T-cell (primary cell): ENCODE measurements at regions not wholly inside any gene's neighbourhood (a gene's known extent, or its start where the extent isn't known, plus 50 kb on each side); places are given as distances from the start of the nearest gene placed in this dataset.
A peak's percentile ranks its signal among the peaks of the same experiment; 100 is the strongest.

Experiments
- ATAC-seq, 4 experiments: fragments of 200-7000 bp in 3 of 4; fragments of 150-1000 bp in 1 of 4; cut with Tn5 transposase; replicated peaks in 1 of 4; 1 replicate in 3 of 4; 2 replicates in 1 of 4; pipeline ENCODE4 v1.10.0; 2021; ENCODE audit warnings: moderate library complexity in 3 of 4, mild to moderate bottlenecking in 2 of 4, moderate number of reproducible peaks in 1 of 4
- CTCF ChIA-PET, 2 donors: fragments of 300-600 bp; sonication (Branson Sonifier 250); formaldehyde crosslinking; loops; one replicate each; lab custom pipeline; 2022; ENCODE audit warnings: antibody characterized with exemption in 2 of 2; lab: Charles Lee
- POLR2A ChIA-PET, 2 donors: fragments of 300-600 bp; sonication (Branson Sonifier 250); formaldehyde crosslinking; loops; one replicate each; lab custom pipeline; 2022; ENCODE audit warnings: antibody characterized with exemption in 2 of 2; lab: Charles Lee
- DNase-seq, 35 experiments: peaks; one replicate each; pipeline versions ENCODE4 v3.0.0 to v3.0.0-alpha.2; 2013 to 2023
- H3K27ac ChIP-seq: one replicate; pipeline ENCODE4 v1.5.1; 2013; ENCODE audit warnings: low read length
- H3K27me3 ChIP-seq, 2 experiments: replicated peaks in 1 of 2; 1 replicate in 1 of 2; 2 replicates in 1 of 2; pipeline versions ENCODE4 v1.6.1 to v1.7.0; 2013; ENCODE audit warnings: low read length in 1 of 2, mixed read lengths in 1 of 2; ENCODE audit not compliant: control insufficient read depth in 2 of 2, insufficient read depth in 2 of 2; ENCODE audit errors: extremely low read depth in 1 of 2
- H3K36me3 ChIP-seq, 2 donors: 1 replicate in 1 of 2; 2 replicates in 1 of 2; pipeline versions ENCODE4 v1.6.1 to v1.7.0; 2013; ENCODE audit warnings: low read length in 1 of 2; ENCODE audit not compliant: control insufficient read depth in 2 of 2, insufficient read depth in 1 of 2; ENCODE audit errors: extremely low read depth in 1 of 2
- H3K4me1 ChIP-seq, 2 experiments: 1 replicate in 1 of 2; 2 replicates in 1 of 2; pipeline versions ENCODE4 v1.6.1 to v1.7.0; 2013; ENCODE audit warnings: low read length in 2 of 2, mixed read lengths in 1 of 2; ENCODE audit not compliant: insufficient read depth in 2 of 2, control insufficient read depth in 1 of 2; ENCODE audit errors: extremely low read depth in 1 of 2
- H3K4me3 ChIP-seq, 2 donors: 1 replicate in 1 of 2; 2 replicates in 1 of 2; pipeline versions ENCODE4 v1.5.1 to v1.7.0; 2013; ENCODE audit warnings: mild to moderate bottlenecking in 2 of 2, low read length in 1 of 2, moderate library complexity in 1 of 2; ENCODE audit not compliant: control insufficient read depth in 1 of 2; ENCODE audit errors: extremely low read depth in 1 of 2
- H3K9me3 ChIP-seq: 2 replicates; pipeline ENCODE4 v1.7.0; 2013
- H3K27ac Mint-ChIP-seq, 2 donors: one replicate each; pipeline ENCODE4 v1.8.0; 2020 to 2021; ENCODE audit warnings: mild to moderate bottlenecking in 2 of 2, mixed read lengths in 2 of 2
- H3K27me3 Mint-ChIP-seq, 2 donors: one replicate each; pipeline ENCODE4 v1.8.0; 2021 to 2022; ENCODE audit warnings: mixed read lengths in 2 of 2
- H3K36me3 Mint-ChIP-seq: one replicate; pipeline ENCODE4 v1.8.0; 2021; ENCODE audit warnings: mixed read lengths
- H3K4me1 Mint-ChIP-seq, 3 donors: one replicate each; pipeline ENCODE4 v1.8.0; 2020 to 2022; ENCODE audit warnings: mixed read lengths in 3 of 3, mild to moderate bottlenecking in 1 of 3
- H3K4me3 Mint-ChIP-seq, 3 donors: one replicate each; pipeline ENCODE4 v1.8.0; 2020 to 2022; ENCODE audit warnings: mild to moderate bottlenecking in 3 of 3, mixed read lengths in 3 of 3, moderate library complexity in 3 of 3
- H3K9me3 Mint-ChIP-seq, 3 donors: one replicate each; pipeline ENCODE4 v1.8.0; 2020 to 2022; ENCODE audit warnings: mixed read lengths in 3 of 3
- WGBS: methylation state at CpG from one replicate; pipeline ENCODE4 v1.1.5; 2013; ENCODE audit warnings: missing lambda C conversion rate; ENCODE audit not compliant: insufficient coverage; 5-methylcytosine and 5-hydroxymethylcytosine counted together

- Mint-ChIP-seq H3K4me1 (peaks cover 0 to 5% (median 0%) of the 10 kb centered on the region in 3 donors), H3K36me3 (no peaks in the 10 kb centered on the region), H3K9me3 (peaks cover 0 to 1% (median 0%) of the 10 kb centered on the region in 3 donors), H3K27me3 (no peaks in the 10 kb centered on the region), H3K27ac (no peak overlapping the region), H3K4me3 (no peak overlapping the region)
- ATAC-seq (no peak), DNase-seq (no peak)
- Histone ChIP-seq H3K27ac (no peak overlapping the region), H3K4me1 (peaks cover 0 to 5% of the 10 kb centered on the region in 2 experiments), H3K27me3 (no peaks in the 10 kb centered on the region), H3K9me3 (no peaks in the 10 kb centered on the region), H3K4me3 (no peak overlapping the region), H3K36me3 (no peaks in the 10 kb centered on the region)
- ChIA-PET POLR2A (no interaction called here), CTCF (interaction anchor here in 1 of 2 donors (0.6 kb wide), 2 partner anchors 15 to 53 kb away, joined by 3 read pairs; no protein-coding TSS in a partner anchor)
- 100% methylated on average over 1 of the region's 5 CpGs for WGBS
Observed at GRCh38 chr20:52434453-52434852, 242.9 kb upstream of the ZFP64 start.

- no peak for DNase-seq
- Mint-ChIP-seq H3K27me3 (no peaks in the 10 kb centered on the region), H3K36me3 (peaks cover 4% of the 10 kb centered on the region), H3K4me1 (peaks cover 0 to 5% (median 0%) of the 10 kb centered on the region in 3 donors), H3K4me3 (no peak overlapping the region), H3K27ac (no peak overlapping the region), H3K9me3 (peaks cover 0 to 5% (median 0%) of the 10 kb centered on the region in 3 donors)
- no peaks in the 10 kb centered on the region for H3K27me3 ChIP-seq
- H3K4me3 ChIP-seq, result no peak overlapping the region
- no peak for ATAC-seq
- H3K4me1 ChIP-seq, result peaks cover 0 to 5% of the 10 kb centered on the region in 2 experiments
- no CpG with 5 or more reads among the region's 2 CpGs for WGBS
- H3K9me3 ChIP-seq, result no peaks in the 10 kb centered on the region
- CTCF ChIA-PET, result interaction anchor here in 1 of 2 donors (0.6 kb wide), 2 partner anchors 14 to 52 kb away, joined by 3 read pairs; no protein-coding TSS in a partner anchor
- POLR2A ChIA-PET, result no interaction called here
- H3K36me3 ChIP-seq, result no peaks in the 10 kb centered on the region
- no peak overlapping the region for H3K27ac ChIP-seq
Observed at GRCh38 chr20:52434041-52434425, 242.5 kb upstream of the ZFP64 start.

- CTCF ChIA-PET, result interaction anchor here in 1 of 2 donors (0.6 kb wide), 1 partner anchor 14 kb away, joined by 3 read pairs; no protein-coding TSS in a partner anchor
- H3K27me3 Mint-ChIP-seq, result no peaks in the 10 kb centered on the region
- Histone ChIP-seq H3K4me1 (peaks cover 0 to 5% of the 10 kb centered on the region in 2 experiments), H3K9me3 (no peaks in the 10 kb centered on the region), H3K27ac (no peak overlapping the region), H3K36me3 (no peaks in the 10 kb centered on the region), H3K27me3 (no peaks in the 10 kb centered on the region), H3K4me3 (no peak overlapping the region)
- H3K4me1 Mint-ChIP-seq, result peaks cover 0 to 5% (median 0%) of the 10 kb centered on the region in 3 donors
- ATAC-seq (no peak), DNase-seq (no peak)
- POLR2A ChIA-PET, result no interaction called here
- 100% methylated on average over 1 of the region's 2 CpGs for WGBS
- no peak overlapping the region for H3K4me3 Mint-ChIP-seq
- peaks cover 4% of the 10 kb centered on the region for H3K36me3 Mint-ChIP-seq
- peaks cover 0 to 5% (median 0%) of the 10 kb centered on the region in 3 donors for H3K9me3 Mint-ChIP-seq
- no peak overlapping the region for H3K27ac Mint-ChIP-seq
Observed at GRCh38 chr20:52433326-52434040, 241.9 kb upstream of the ZFP64 start.

- POLR2A ChIA-PET, result no interaction called here
- ATAC-seq (no peak), DNase-seq (no peak)
- CTCF ChIA-PET, result interaction anchor here in 1 of 2 donors (0.6 kb wide), 1 partner anchor 25 kb away, joined by 3 read pairs; no protein-coding TSS in a partner anchor
- peaks cover 0 to 5% (median 0%) of the 10 kb centered on the region in 3 donors for H3K9me3 Mint-ChIP-seq
- peak overlapping the region in 1 of 2 donors; percentile 49 for H3K27ac Mint-ChIP-seq
- H3K36me3 Mint-ChIP-seq, result peaks cover 4% of the 10 kb centered on the region
- no peaks in the 10 kb centered on the region for H3K4me1 Mint-ChIP-seq
- H3K27ac ChIP-seq, result no peak overlapping the region
- no peaks in the 10 kb centered on the region for H3K36me3 ChIP-seq
- WGBS, result no CpG with 5 or more reads among the region's 2 CpGs
- no peaks in the 10 kb centered on the region for H3K27me3 ChIP-seq
- H3K9me3 ChIP-seq, result no peaks in the 10 kb centered on the region
- H3K27me3 Mint-ChIP-seq, result no peaks in the 10 kb centered on the region
- no peak overlapping the region for H3K4me3 ChIP-seq
- H3K4me1 ChIP-seq, result no peaks in the 10 kb centered on the region
- no peak overlapping the region for H3K4me3 Mint-ChIP-seq
Observed at GRCh38 chr20:52432740-52433139, 241.2 kb upstream of the ZFP64 start.

- peaks cover 4% of the 10 kb centered on the region for H3K36me3 Mint-ChIP-seq
- CTCF ChIA-PET, result interaction anchor here in 1 of 2 donors (0.6 kb wide), 1 partner anchor 116 kb away, joined by 3 read pairs; no protein-coding TSS in a partner anchor
- WGBS, result 71% methylated on average over 1 of the region's 1 CpG
Observed at GRCh38 chr20:52429029-52429428, 237.4 kb upstream of the ZFP64 start.

GRCh38 chr20:52427960-52428359, 236.4 kb upstream of the ZFP64 start:
- CTCF ChIA-PET, result no interaction called here
- no peaks in the 10 kb centered on the region for H3K27me3 ChIP-seq
- DNase-seq (no peak), ATAC-seq (no peak)
- Mint-ChIP-seq H3K4me1 (peaks cover 0 to 13% (median 3%) of the 10 kb centered on the region in 3 donors), H3K27me3 (no peaks in the 10 kb centered on the region), H3K36me3 (peaks cover 4% of the 10 kb centered on the region), H3K4me3 (no peak overlapping the region), H3K27ac (no peak overlapping the region), H3K9me3 (peaks cover 0 to 5% (median 5%) of the 10 kb centered on the region in 3 donors)
- H3K4me3 ChIP-seq, result no peak overlapping the region
- POLR2A ChIA-PET, result no interaction called here
- no peak overlapping the region for H3K27ac ChIP-seq
- peaks cover 0 to 6% of the 10 kb centered on the region in 2 experiments for H3K4me1 ChIP-seq
- H3K9me3 ChIP-seq, result no peaks in the 10 kb centered on the region
- 80% methylated on average over 1 of the region's 2 CpGs for WGBS
- no peaks in the 10 kb centered on the region for H3K36me3 ChIP-seq

More at GRCh38 chr20:52429029-52429428, 237.4 kb upstream of the ZFP64 start:
- H3K9me3 ChIP-seq, result no peaks in the 10 kb centered on the region
- H3K27me3 ChIP-seq, result no peaks in the 10 kb centered on the region
- POLR2A ChIA-PET, result no interaction called here
- H3K4me1 Mint-ChIP-seq, result peaks cover 0 to 8% (median 3%) of the 10 kb centered on the region in 3 donors
- ATAC-seq (no peak), DNase-seq (no peak)
- H3K36me3 ChIP-seq, result no peaks in the 10 kb centered on the region
- H3K27me3 Mint-ChIP-seq, result no peaks in the 10 kb centered on the region
- no peak overlapping the region for H3K27ac Mint-ChIP-seq
- no peak overlapping the region for H3K4me3 ChIP-seq
- peaks cover 0 to 3% of the 10 kb centered on the region in 2 experiments for H3K4me1 ChIP-seq
- H3K27ac ChIP-seq, result no peak overlapping the region
- H3K9me3 Mint-ChIP-seq, result peaks cover 0 to 5% (median 5%) of the 10 kb centered on the region in 3 donors
- no peak overlapping the region for H3K4me3 Mint-ChIP-seq
